HepG2 (cell line): ENCODE measurements at regions not wholly inside any gene's neighbourhood (a gene's known extent, or its start where the extent isn't known, plus 50 kb on each side); places are given as distances from the start of the nearest gene placed in this dataset.

Source experiments
- ATAC-seq: fragments of 200-7000 bp; cut with Tn5 transposase; 3 replicates; pipeline ENCODE4 v1.9.1; 2020; ENCODE audit warnings: mild to moderate bottlenecking, moderate library complexity
- BruUV-seq: library from RNA; stranded (reverse); fragments of 400-500 nt; replicated peaks from 2 replicates; lab custom pipeline; 2021; lab: Mats Ljungman, UMichigan
- CTCF ChIA-PET: fragments of 300-600 bp; formaldehyde crosslinking; extraction: SDS; loops from one replicate; lab custom pipeline; 2021; ENCODE audit warnings: low total read pairs, inconsistent platforms, low intra/inter-chr PET ratio; lab: Yijun Ruan, JAX
- POLR2A ChIA-PET: fragments of 350-600 bp; sonication (Branson Sonifier 250); formaldehyde crosslinking; loops from one replicate; lab custom pipeline; 2020; ENCODE audit warnings: antibody characterized with exemption, inconsistent platforms; lab: Yijun Ruan, JAX
- DNase-seq: peaks from one replicate; pipeline ENCODE4 v3.0.0-alpha.2; 2015; ENCODE audit warnings: low spot score
- FAIRE-seq: peaks from 3 replicates; lab custom pipeline; 2011; peaks lifted over from hg19 to GRCh38; lab: Jason Lieb, UNC
- H2AFZ ChIP-seq: one replicate; pipeline ENCODE4 v1.6.1; 2011; ENCODE audit warnings: low read length, inconsistent platforms
- H3K27ac ChIP-seq: fragments of 300-600 bp; 3 replicates; pipeline ENCODE4 v1.8.0; 2011; ENCODE audit warnings: mixed run types, mild to moderate bottlenecking, mixed read lengths, low read length, inconsistent platforms; ENCODE audit not compliant: insufficient read depth; ENCODE audit errors: extremely low read length
- H3K27me3 ChIP-seq, 2 experiments: fragments of 200-600 bp in 1 of 2; 2 replicates in 1 of 2; 3 replicates in 1 of 2; pipeline versions ENCODE4 v1.6.0 to v1.8.0; 2011; ENCODE audit warnings: low read length in 2 of 2, mild to moderate bottlenecking in 2 of 2, moderate library complexity in 2 of 2, inconsistent platforms in 1 of 2; ENCODE audit not compliant: insufficient read depth in 2 of 2, control insufficient read depth in 1 of 2
- H3K36me3 ChIP-seq, 2 experiments: fragments of 200-600 bp in 1 of 2; replicated peaks in 1 of 2; 2 replicates in 1 of 2; 3 replicates in 1 of 2; pipeline versions ENCODE4 v1.5.1 to v1.8.0; 2011; ENCODE audit warnings: low read length in 2 of 2, inconsistent platforms in 1 of 2; ENCODE audit not compliant: insufficient read depth in 2 of 2, control insufficient read depth in 1 of 2
- H3K4me1 ChIP-seq: 2 replicates; pipeline ENCODE4 v1.5.1; 2012; ENCODE audit warnings: low read length, inconsistent platforms; ENCODE audit not compliant: insufficient read depth
- H3K4me2 ChIP-seq: 2 replicates; pipeline ENCODE4 v1.6.0; 2011; ENCODE audit warnings: low read depth, low read length, inconsistent platforms
- H3K4me3 ChIP-seq, 3 experiments: fragments of 200-600 bp in 1 of 3; sonication (generic), shearing (Covaris generic) in 1 of 3; replicated peaks in 1 of 3; 2 replicates each; pipeline ENCODE4 v1.5.1; 2011 to 2016; ENCODE audit warnings: low read length in 3 of 3, inconsistent platforms in 2 of 3, low read depth in 2 of 3, mild to moderate bottlenecking in 2 of 3, control low read depth in 1 of 3, mixed read lengths in 1 of 3; ENCODE audit not compliant: insufficient read depth in 1 of 3
- H3K79me2 ChIP-seq: one replicate; pipeline ENCODE4 v1.6.1; 2011; ENCODE audit warnings: low read length, inconsistent platforms; ENCODE audit not compliant: insufficient read depth
- H3K9ac ChIP-seq: 2 replicates; pipeline ENCODE4 v1.6.0; 2011; ENCODE audit warnings: mild to moderate bottlenecking, low read depth, low read length, inconsistent platforms; ENCODE audit not compliant: insufficient read depth
- H3K9me3 ChIP-seq: 2 replicates; pipeline ENCODE4 v1.5.1; 2012; ENCODE audit warnings: mild to moderate bottlenecking, low read length
- H4K20me1 ChIP-seq: 2 replicates; pipeline ENCODE4 v1.6.0; 2011; ENCODE audit warnings: inconsistent platforms, mild to moderate bottlenecking, low read length, moderate library complexity; ENCODE audit not compliant: insufficient read depth
- CENPT ChIP-seq: sonication (generic); formaldehyde crosslinking; IDR thresholded peaks from 2 replicates; pipeline ENCODE4 v1.8.0; 2022; ENCODE audit warnings: low read depth, mild to moderate bottlenecking, moderate library complexity, missing genetic modification reagents
- ELF1 ChIP-seq: sonication (generic); formaldehyde crosslinking; IDR thresholded peaks from 2 replicates; pipeline ENCODE4 v1.4.0; 2020; ENCODE audit warnings: missing genetic modification reagents
- ISX ChIP-seq: sonication (generic); formaldehyde crosslinking; conservative IDR thresholded peaks from 2 replicates; pipeline ENCODE4 v1.5.0; 2020; ENCODE audit warnings: missing genetic modification reagents
- JARID2 ChIP-seq: sonication (generic); formaldehyde crosslinking; IDR thresholded peaks from 2 replicates; pipeline ENCODE4 v1.8.1; 2023; ENCODE audit warnings: missing genetic modification reagents, inconsistent platforms; ENCODE audit not compliant: insufficient replicate concordance
- PCBP1 ChIP-seq: fragments of 200-400 bp; formaldehyde crosslinking; IDR thresholded peaks from 2 replicates; pipeline ENCODE4 v1.6.1; 2017; ENCODE audit warnings: mild to moderate bottlenecking, low read depth, low read length, borderline replicate concordance
- RERE ChIP-seq: IDR thresholded peaks from 2 replicates; pipeline ENCODE4 v1.6.1; 2016; ENCODE audit warnings: low read depth, missing genetic modification reagents, missing compliant biosample characterization
- RORA ChIP-seq: sonication (generic); formaldehyde crosslinking; IDR thresholded peaks from 2 replicates; pipeline ENCODE4 v1.5.0; 2020; ENCODE audit warnings: mild to moderate bottlenecking, missing genetic modification reagents, moderate library complexity
- STAT5B ChIP-seq: sonication (generic); formaldehyde crosslinking; IDR thresholded peaks from 2 replicates; pipeline ENCODE4 v1.4.0; 2020; ENCODE audit warnings: missing genetic modification reagents
- ZC3H13 ChIP-seq: sonication (generic); formaldehyde crosslinking; IDR thresholded peaks from 2 replicates; pipeline ENCODE4 v1.8.1; 2023; ENCODE audit warnings: mild to moderate bottlenecking, missing genetic modification reagents, moderate library complexity
- ZKSCAN5 ChIP-seq: sonication (generic); formaldehyde crosslinking; IDR thresholded peaks from 2 replicates; pipeline ENCODE4 v1.5.1; 2020; ENCODE audit warnings: mild to moderate bottlenecking, missing genetic modification reagents
- ZNF280D ChIP-seq: sonication (generic); formaldehyde crosslinking; IDR thresholded peaks from 2 replicates; pipeline ENCODE4 v1.5.1; 2020; ENCODE audit warnings: mild to moderate bottlenecking, missing genetic modification reagents
- ZNF335 ChIP-seq: sonication (generic); formaldehyde crosslinking; IDR thresholded peaks from 2 replicates; pipeline ENCODE4 v1.4.0; 2020; ENCODE audit warnings: missing genetic modification reagents
- ZNF34 ChIP-seq: sonication (generic); formaldehyde crosslinking; IDR thresholded peaks from 2 replicates; pipeline ENCODE4 v1.4.0; 2020; ENCODE audit warnings: mild to moderate bottlenecking, missing genetic modification reagents, borderline replicate concordance
- ZNF564 ChIP-seq: sonication (generic); formaldehyde crosslinking; IDR thresholded peaks from 2 replicates; pipeline ENCODE4 v1.8.1; 2023; ENCODE audit warnings: mild to moderate bottlenecking, missing genetic modification reagents
- WGBS: methylation state at CpG from one replicate; pipeline ENCODE4 v1.1.6; 2017; ENCODE audit warnings: low lambda C conversion rate; 5-methylcytosine and 5-hydroxymethylcytosine counted together
- in situ Hi-C: cut with HindIII; loops from 2 replicates; pipeline ENCODE4 v1.10.0; 2017; ENCODE audit warnings: low pct_unique_long_range_greater_than_20kb; ENCODE audit not compliant: extremely low pct_ligation_motif_present
- intact Hi-C: fragments of 100-400 bp; cut with micrococcal nuclease; formaldehyde crosslinking; loops from one replicate; pipeline ENCODE4 v1.10.0; 2022; ENCODE audit not compliant: unreplicated experiment
- TF ChIP-seq, protein P1 (sequence below): sonication (generic); formaldehyde crosslinking; IDR thresholded peaks from 2 replicates; pipeline ENCODE4 v1.4.0; 2020; ENCODE audit warnings: mild to moderate bottlenecking, missing genetic modification reagents

DNA sequence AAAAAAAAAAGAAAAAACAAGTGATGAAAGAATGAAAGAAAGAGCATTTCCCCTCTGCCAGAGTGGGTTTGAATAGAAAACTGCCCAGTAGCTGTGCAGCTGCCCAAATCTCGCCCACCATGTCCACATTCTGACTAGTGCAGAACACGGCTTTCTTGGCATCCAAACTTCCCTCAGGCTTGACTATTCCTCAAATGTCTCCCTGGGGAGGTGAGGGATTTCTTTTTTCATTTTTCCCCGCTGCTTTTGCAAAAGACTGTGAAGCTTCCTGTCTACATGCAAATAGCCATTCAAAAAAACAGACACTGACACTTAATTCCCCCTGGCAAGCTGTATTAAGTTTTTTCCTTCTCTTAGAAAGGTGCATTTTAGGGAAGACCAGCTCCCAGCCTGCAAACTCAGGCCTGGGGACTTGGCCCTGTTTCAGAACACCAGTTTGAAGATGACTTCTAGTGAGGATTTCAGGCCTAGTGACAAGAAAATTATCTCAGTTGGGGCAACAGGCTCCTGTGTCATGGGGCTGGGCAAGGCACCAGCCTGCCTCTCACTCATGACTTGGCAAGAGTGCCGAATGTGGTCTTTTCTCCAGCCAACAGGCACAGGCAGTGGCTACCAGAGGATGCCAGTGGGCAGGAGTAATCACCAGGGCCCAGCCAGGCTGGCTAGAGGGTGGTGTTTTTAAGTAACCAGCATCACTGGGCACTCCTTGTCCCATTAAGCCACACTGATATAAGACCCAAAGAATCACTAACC lies 178.1 kb upstream of the NFIA start:
- Histone ChIP-seq H3K4me2 (no peak overlapping the region), H3K27ac (no peak overlapping the region), H2AFZ (no peak overlapping the region), H3K27me3 (no peaks in the 10 kb centered on the region; a peak in 1 of 5 replicates), H3K36me3 (no peaks in the 10 kb centered on the region), H3K9ac (no peak overlapping the region), H4K20me1 (no peaks in the 10 kb centered on the region), H3K9me3 (no peaks in the 10 kb centered on the region), H3K4me3 (no peak overlapping the region), H3K4me1 (no peaks in the 10 kb centered on the region), H3K79me2 (no peaks in the 10 kb centered on the region)
- BruUV-seq: no TSS peak
- intact Hi-C loops: no loop called here
- DNase-seq (no peak), ATAC-seq (no peak), FAIRE-seq (no peak)
- in situ Hi-C loops: no loop called here
- 17% methylated on average over 3 of the region's 4 CpGs for WGBS
- no peak for TF ChIP-seq ISX (CRISPR knock-in tag)
- no peak for TF ChIP-seq ZNF335
- TF ChIP-seq ELF1 (CRISPR knock-in tag): no peak
- TF ChIP-seq STAT5B (CRISPR knock-in tag): no peak
- no peak for TF ChIP-seq ZNF34 (CRISPR knock-in tag)
- TF ChIP-seq RERE (CRISPR knock-in tag): no peak
- no peak for TF ChIP-seq CENPT (CRISPR knock-in tag)
- no peak for TF ChIP-seq ZNF280D (CRISPR knock-in tag)
- no peak for TF ChIP-seq PCBP1
- no peak for TF ChIP-seq ZC3H13 (CRISPR knock-in tag)
- no peak for TF ChIP-seq ZNF564 (CRISPR knock-in tag)
- TF ChIP-seq ZKSCAN5 (CRISPR knock-in tag): no peak
- no peak for TF ChIP-seq RORA (CRISPR knock-in tag)
- TF ChIP-seq JARID2 (CRISPR knock-in tag): no peak
- TF ChIP-seq, protein P1, sequence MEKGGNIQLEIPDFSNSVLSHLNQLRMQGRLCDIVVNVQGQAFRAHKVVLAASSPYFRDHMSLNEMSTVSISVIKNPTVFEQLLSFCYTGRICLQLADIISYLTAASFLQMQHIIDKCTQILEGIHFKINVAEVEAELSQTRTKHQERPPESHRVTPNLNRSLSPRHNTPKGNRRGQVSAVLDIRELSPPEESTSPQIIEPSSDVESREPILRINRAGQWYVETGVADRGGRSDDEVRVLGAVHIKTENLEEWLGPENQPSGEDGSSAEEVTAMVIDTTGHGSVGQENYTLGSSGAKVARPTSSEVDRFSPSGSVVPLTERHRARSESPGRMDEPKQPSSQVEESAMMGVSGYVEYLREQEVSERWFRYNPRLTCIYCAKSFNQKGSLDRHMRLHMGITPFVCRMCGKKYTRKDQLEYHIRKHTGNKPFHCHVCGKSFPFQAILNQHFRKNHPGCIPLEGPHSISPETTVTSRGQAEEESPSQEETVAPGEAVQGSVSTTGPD (CRISPR knock-in tag): no peak
- ChIA-PET POLR2A (no interaction called here), CTCF (no interaction called here)
